Inflammatory macrophage treated with lipopolysaccharide for 4 hours (primary cell): ENCODE measurements at regions not wholly inside any gene's neighbourhood (a gene's known extent, or its start where the extent isn't known, plus 50 kb on each side); places are given as distances from the start of the nearest gene placed in this dataset.
"Not testable (repeated sequence)": the region's sequence is repeated elsewhere in the genome, so short reads cannot be mapped to it uniquely, and the experiment has no call there.

ENCODE experiments used
- DNase-seq: peaks from one replicate; pipeline ENCODE4 v3.0.0-alpha.2; 2020

DNA sequence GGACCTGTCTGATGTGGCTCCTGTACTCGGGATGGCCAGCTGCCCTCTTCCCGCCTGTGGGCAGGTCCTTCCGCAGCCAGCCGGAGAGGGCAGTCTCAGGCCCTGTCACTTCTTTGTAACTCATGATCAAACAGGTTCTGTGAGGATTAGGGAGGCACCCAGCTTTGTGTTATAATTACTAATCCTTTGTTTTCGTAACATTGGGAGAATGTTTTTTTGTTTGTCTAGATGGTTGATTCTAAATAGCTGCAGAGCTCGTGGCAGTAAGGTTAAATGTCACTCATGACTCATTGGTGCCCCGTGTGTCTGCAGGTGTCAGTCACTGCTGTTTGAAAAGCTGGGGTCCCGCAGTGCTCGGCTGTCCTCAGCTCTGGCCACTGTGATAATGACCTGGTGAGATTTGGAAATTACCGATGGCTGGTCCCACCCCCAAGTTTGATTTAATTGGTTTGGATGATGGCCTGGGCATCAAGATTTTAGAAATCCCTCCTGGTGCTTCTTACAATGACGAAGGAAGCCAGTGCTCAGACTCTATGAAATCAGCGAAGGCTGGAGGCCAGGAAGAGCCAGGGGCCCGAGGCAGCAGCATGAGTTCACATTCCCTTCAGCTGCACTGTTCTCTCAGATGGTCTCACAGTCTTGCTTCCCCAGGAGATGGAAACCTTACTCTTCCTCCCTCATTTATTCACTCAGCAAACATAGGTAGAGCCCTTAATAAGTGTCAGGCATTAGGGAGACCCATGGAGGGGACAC lies 172.8 kb downstream of the VAPA start:
- no peak for DNase-seq

DNA sequence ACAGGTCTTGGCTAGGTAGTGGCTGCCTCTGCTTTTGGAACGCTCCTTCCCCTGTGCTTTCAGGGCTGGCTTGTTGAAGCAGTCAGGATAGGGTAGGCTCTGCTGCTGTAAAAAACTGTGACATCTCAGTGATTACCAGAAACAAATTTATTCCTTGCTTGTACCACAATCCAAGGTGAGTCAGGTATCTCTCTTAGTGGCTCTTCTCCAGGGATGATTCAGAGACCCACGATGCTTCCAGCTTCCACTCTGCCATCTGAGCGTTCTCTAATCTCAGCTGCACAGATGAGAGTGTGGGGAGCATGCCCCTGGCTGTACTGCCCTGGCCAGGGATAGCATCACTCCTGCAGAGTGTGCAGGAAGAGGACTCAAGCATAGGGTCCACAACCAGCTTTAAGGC lies 174.9 kb downstream of the VAPA start:
- DNase-seq = no peak

DNA sequence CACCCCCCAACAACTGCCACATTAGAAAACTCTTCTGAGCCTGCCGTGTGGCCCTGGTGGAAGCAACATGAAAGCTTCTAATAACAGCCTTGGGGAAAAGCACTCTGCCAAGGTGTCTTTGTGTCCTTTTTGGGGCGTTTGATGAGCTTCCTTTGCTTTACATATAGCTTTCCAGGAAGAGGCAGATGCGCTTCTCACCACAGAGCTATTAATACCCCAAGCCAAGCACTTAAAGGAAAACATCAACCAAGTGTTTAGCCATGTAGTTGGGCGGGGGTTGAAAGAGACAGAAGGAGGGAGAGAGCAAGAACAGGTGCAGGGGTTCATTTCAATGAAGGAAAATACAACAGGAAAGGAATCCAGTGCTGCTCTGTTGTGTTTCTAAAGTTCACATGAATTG lies 176.1 kb downstream of the VAPA start:
- DNase-seq = no peak

DNA sequence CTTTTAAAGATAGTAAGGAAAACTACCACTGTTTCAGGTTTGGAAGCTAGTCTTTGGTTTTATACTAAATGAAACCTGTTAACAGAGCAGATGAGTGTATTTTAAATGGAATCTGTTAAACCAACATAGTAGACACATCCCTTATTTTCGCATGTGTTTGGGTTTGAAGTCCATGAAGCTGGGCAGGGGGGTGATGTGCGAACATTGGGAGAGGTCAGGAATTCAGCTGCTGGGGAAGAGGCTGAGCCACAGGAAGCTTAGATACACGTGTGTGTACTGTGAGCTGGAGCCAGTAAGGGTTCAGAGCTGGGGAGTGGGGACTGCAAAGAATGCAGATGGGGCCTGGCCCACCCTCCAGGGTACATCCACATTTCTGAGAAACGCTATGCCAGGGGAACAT lies 176.9 kb downstream of the VAPA start:
- DNase-seq = no peak

DNA sequence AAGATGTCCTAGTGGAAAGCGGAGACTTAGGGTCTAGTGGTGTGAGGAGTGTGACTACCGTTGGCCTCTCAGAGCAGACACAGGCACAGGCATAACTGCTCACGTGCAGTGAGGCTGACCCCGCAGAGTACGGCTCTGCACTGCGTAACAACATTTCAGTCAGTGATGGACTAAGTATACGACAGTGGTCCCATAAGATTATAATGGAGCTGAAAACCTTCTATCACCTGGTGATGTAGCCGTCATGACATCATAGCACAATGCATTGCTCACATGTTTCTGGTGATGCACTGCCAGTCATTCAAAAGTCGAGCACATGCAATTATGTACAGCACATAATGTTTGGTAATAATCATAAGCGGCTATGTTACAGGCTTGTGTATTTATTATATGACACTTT lies 179.6 kb downstream of the VAPA start:
- peak; percentile 8 for DNase-seq

DNA sequence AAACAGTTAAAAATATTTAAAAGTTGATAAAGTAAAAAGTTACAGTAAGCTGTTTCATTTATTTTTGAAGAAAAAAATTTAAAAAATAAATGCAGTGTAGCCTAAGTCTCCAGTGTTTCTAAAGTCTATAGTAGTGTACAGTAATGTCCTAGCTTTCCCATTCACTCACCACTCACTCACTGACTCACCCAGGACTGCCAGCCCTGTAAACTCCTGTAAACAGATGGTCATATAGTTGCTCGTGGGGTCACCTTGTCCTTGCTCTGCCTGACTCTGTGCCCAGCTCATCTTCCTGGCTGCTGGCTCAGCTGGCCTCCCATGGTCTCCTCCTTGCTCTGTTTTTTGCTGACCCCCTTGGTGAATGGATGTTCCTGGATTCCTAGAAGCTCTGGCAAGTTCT lies 180.3 kb downstream of the VAPA start:
- no peak for DNase-seq

DNA sequence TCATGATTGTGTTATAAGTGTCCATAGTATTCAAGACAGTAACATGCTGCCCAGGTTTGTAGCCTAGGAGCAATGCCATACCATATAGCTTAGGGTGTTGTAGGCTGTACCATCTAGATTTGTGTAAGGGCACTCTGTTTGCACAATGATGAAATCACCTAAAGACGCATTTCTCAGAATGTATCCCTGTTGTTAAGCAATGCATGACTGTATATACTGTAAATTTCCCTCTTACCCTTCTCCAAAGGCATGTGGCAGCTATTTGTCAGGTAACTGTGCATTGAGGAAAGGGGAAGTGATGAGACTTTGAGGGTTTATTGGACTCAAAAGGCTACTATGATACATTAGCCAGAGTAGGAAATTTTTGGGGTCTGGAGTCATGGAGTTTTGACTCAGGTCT lies 180.8 kb downstream of the VAPA start:
- DNase-seq = peak; percentile 66

DNA sequence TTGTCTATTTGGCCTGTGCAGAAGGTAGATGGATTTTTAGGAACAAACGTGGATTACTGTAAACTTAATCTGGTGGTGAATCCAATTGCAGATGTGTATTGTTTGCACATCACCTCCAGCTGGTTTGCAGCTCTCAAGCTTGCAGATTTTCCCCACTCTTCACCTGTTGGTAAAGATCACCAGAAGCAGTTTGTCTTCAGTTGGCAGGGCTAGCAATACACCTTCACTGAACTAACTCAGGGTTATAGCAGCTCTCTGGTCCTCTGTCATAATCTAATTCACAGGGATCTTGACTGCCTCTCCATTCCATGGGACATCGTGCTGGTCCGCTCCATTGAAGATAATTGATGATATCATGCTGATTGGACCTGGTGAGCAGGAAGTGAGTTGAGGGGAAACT lies 181.5 kb downstream of the VAPA start:
- no peak for DNase-seq

DNA sequence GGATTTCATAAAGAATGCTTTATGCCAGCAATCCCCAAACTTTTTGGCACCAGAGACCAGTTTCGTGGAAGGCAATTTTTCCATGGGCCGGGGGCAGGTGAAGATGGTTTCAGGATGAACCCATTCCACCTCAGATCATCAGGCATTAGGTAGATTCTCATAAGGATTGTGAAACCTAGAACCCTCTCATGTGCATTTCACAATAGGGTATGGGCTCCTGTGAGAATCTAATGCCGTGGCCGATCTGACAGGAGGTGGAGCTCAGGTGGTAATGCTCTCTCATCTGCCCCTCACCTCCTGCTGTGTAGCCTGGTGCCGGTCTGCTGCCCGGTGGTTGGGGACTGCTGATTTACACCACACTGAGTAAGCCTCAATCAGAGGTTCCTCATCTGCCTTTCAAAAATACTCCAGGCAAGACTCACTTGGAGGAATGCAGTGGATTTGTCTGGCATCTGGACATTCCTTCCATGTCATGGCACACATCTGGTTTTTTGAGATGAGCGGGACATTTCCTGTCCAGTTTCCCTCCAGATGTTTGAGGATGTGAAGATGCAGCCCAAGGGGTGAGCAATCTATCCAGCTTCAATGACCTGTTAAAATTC lies 185.8 kb downstream of the VAPA start:
- no peak for DNase-seq

DNA sequence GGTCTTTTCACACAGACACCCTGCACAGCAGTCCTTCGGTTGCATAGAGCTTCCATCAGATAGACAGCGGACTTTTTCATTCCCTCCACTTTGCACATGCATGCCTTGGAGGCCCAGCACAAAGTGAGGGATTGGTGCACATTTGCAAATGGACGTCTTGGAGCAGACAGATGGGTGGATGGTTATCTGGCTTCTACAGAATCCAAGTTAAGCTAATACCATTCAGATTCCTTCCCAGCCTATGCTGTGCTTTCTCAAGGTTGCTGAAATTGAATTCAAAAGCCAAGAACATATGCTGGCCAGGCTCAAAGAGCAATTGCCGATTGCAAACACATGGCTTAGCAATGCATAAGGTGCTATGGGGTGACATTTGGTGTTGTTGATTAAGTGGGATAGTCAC lies 186.4 kb downstream of the VAPA start:
- no peak for DNase-seq

DNA sequence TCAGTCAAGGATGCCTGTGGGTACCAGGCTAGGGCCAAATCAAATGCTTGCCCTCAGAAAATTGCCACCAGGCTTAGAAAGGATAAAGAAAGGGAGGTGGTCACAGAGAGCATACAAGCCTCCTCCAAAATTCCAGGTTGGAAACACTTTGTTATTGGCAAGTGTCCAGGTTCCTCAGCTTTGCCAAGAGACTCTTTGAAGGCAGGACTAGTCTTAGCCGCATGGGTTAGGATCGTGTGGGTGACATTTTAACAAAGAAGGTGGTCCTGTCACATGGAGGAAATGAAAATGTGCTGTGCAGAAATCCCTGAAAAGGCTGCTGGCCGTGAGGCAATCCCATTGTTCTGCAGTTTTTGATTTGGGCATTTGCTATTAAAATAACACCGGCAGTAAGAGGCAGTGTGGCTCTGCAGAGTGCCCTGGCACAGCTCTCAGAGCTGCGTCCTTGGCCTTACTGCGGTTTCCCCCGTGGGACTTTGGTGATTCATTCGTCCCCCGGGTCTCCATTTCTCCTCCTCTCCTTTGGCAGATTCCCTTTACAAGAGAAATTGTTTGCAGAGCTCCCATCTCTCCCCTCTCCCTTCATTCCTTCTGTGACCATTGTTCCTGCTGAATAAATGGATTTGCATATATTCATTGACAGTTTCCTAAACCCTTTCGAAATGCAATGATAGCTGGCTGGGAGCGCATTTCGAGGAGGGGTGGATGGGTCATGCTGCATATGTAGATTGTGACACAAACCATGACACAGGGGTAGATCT lies 187.3 kb downstream of the VAPA start:
- peak; percentile 9 for DNase-seq

DNA sequence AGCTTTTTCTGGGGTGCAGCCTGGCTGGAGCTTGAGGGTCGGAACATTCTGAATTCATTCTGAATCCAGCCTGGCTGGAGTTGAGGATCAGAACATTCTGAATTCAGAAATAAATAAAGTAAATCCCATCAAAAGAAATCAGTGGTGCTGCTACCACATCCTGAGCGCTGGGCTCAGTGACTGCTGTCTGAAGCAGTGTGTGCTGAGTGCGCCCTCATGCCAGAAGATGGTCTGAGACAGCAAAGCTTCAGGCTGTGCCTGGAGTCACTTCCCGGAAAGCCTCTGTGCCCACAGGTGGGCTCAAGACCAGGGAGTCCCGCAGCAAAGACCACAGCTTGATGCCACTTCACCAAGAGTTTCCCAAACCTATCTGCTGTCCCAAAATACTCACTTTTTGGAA lies 187.9 kb downstream of the VAPA start:
- no peak for DNase-seq

DNA sequence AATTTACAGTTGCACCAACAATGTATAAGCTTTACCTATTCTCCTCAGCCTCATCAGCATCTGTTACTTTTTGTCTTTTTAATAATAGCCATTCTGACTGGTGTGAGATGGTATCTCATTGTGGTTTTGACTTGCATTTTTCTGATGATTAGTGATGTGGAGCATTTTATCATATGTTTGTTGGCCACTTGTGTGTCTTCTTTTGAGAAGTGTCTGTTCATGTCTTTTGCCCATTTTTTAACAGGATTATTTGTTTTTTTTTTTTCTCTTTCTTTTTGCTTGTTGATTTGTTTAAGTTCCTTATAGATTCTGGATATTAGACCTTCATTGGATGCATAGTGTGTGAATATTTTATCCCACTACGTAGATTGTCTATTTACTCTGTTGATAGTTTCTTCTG lies 191.3 kb downstream of the VAPA start:
- DNase-seq = not testable (repeated sequence)

DNA sequence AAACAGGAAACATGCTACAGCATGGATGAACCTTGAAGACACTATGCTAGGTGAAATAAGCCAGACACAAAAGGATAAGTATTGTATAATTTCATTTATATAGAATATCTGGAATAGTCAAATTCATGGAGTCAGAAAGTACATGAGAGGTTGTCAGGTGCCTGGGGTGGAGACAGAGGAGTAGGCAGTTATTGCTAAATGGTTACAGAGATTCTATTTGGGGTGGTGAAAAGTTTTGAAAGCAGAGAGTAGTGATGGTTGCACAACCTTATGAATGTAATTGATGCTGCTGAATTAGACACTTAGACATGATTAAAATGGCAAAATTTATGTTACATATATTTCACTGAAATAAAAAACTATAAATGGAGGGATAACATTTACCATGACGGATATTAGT lies 197.4 kb downstream of the VAPA start:
- DNase-seq = peak; percentile 42

DNA sequence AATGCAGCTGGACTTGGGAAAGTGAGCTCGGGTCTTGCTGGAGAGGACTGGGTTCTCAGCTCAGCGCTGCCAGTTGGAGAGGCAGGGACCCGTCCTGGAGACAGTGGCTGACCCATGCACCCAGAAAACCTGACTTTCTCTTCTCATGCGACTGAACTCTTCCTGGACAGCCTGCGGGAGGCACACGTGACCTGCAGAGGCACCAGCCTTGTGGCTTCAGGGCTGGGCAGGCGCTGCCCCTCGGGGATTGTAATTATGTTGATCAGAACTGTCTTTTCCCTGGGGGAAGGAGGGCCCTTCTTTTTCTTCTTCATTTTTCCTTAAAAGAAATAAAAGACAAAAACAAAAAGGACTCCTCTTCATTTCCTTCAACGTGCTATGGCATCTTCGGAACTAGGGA lies 198.1 kb downstream of the VAPA start:
- no peak for DNase-seq

DNA sequence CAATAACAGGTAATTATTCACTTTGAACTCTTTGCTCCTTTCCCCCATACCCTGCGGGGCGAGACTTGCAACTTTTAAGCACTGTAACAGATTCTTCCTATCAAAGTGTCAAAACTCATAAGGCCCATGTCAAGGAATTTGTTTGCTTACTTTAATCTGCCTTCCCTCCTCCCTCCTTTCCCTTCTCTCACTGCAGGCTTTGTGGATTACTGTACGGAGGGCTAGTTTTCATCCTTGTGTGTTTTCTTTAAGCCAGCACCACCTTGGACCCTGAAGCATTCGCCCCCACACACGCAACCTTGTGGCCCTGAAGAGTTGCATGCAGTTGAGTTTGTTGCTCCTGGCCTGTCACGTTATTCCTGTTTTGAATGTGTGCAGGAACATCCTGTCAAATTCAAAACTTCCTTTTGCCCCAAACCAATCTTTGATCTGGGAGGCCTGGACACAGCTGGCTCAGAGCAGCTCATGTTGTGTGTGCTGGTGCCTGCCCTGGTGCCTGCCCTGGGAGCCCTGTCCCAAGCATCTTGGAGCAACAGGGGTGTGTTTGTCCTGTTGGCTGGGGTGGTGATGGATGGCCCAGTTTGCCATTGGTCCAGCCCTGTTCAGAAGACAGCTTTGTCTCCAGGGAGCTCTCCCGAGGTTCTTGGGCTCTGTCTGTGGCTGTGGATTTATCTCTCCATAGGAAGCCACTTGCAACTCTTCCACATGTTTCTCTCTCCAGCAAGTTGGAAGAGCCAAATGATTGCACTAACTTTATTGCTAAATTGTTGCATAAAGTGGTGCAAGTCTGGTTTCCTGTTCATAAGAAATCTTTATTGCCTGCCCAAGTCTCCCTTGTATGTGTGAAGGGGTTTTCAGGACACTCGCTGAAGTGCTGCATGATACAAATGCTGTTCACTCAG lies 199.6 kb downstream of the VAPA start:
- peak; percentile 76 for DNase-seq

DNA sequence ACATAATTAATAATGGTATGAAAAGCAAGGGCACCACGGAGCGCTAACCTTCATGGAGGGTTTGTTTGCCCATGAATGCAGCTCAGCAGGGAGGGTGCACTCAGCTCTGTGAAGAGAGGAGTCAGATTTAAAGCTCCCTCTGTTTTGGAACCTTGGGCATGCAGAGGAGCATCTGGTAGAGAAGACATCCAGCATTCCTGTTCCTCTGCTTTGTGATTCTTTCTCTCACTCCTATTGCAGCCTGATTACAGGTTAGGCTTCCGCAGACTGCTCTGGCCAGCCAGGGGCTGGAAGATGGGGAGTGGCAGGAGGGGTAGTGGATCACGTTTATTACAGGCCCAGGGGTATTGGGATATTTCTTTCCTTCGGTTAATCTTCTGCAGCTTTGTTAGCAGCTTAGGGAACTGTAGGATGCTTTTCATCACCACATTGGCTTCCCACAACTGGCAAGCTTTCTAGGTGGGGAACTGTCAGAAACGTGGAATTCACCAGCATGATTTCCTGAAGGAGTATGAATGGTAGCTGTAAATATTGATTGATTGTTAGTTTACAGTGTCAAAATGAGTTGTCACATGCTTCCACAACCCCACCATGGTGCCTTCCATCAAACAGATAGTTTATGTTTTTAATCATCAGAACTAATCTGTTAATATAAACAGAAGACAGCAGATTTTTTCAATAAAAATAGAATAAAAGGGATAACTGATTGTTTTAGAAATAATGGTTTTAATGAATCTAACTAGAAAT lies 201.1 kb downstream of the VAPA start:
- no peak for DNase-seq

DNA sequence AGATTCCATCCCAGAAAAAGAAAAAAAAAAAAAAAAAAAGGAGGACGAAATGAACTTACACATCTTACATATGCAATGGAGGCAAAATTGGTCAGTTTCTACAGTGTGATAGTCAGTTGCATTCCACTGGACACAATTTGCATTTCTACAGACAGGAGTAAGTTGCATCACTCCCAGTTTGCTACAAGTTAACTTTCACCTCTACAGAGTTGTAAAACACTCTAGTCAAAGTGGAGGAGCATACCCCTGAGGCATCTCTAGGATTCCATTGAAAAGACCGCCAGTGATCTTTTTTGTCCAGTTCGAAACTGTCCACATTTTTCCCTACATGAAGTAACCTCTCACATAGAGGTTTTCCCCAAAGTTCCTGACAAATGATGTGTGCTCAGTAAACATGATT lies 202.8 kb downstream of the VAPA start:
- no peak for DNase-seq

DNA sequence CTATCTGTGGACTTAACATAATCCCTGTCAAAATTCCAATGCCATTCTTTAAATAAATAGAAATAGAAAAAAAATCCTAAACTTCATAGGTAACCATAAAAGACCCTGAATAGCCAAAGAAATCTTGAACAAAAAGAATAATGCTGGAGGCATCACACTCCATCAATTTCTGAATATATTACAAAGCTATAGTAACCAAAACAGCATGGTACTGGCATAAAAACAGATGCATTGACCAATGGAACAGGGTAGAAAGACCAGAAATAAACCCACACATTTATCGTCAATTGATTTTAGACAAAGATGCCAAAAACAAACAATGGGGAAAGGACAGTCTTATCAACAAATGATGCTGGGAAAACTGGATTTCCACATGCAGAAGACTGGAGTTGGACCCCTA lies 205.7 kb downstream of the VAPA start:
- no peak for DNase-seq

DNA sequence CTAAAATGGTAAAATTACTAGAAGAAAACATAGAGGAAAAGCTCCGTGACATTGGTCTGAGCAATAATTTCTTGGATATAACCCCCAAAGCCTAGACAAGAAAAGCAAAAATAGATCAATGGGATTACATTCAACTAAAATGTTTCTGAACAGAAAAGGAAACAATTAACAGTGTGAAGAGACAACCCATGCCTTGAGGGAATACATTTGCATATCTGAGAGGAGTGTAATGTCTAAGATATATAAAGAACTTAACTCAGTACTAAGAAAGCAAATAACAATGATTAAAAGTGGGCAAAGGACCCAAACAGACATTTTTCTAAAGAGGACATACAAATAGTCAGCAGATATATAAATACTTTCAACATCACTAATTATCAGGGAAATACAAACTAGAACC lies 206.2 kb downstream of the VAPA start:
- no peak for DNase-seq

DNA sequence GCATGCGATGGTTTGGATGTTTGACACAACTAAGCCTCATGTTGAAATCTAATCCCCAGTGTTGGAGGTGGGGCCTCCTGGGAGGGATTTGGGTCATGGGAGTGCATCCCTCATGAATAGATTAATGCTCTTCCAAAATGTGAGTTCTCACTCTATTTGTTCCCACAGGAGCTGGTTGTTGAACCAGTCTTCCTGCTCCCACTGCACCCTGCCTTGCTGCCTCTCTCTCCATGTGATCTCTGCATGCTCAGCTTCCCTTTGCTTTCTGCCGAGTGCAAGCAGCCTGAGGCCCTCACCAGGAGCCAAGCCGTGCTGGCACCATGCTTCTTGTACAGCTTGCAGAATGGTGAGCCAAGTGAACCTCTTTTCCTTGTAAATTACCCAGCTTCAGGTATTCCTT lies 206.8 kb downstream of the VAPA start:
- no peak for DNase-seq

DNA sequence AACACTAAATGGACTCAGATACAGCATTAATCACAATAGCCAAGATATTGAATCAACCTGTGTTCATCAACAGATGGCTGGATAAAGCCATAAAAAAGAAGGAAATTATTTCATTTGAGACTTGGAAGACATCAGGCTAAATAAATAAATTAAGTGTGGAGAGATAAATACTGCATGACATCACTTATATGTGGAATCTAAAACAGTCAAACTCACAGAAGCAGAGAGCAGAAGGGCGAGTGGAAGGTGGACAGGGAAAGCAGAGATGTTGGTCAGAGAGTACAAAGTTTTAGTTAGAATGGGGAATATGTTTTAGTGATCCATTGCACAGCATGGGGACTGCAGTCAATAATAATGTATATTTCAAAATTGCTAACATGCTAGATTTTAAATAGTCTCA lies 207.2 kb downstream of the VAPA start:
- DNase-seq = no peak
